HEK293 (cell line): ENCODE measurements at regions not wholly inside any gene's neighbourhood (a gene's known extent, or its start where the extent isn't known, plus 50 kb on each side); places are given as distances from the start of the nearest gene placed in this dataset.

Source experiments
- CTCF ChIA-PET: fragments of 350-600 bp; formaldehyde crosslinking; extraction: SDS; loops from one replicate; lab custom pipeline; 2021; ENCODE audit warnings: antibody characterized with exemption; lab: Yijun Ruan, JAX
- POLR2A ChIA-PET: fragments of 300-600 bp; formaldehyde crosslinking; extraction: SDS; loops from one replicate; lab custom pipeline; 2020; ENCODE audit warnings: antibody characterized with exemption, inconsistent platforms; lab: Yijun Ruan, JAX
- H3K27ac ChIP-seq: fragments of 200-500 bp; sonication (Bioruptor generic); 2 replicates; pipeline ENCODE4 v1.5.1; 2014; ENCODE audit warnings: low read depth, low read length, control low read depth, inconsistent platforms; ENCODE audit errors: extremely low read depth
- H3K36me3 ChIP-seq, 2 experiments: fragments of 200-500 bp in 1 of 2; sonication (Bioruptor generic) in 1 of 2; 1 replicate in 1 of 2; 2 replicates in 1 of 2; pipeline ENCODE4 v1.5.1; 2014 to 2017; ENCODE audit warnings: inconsistent platforms in 2 of 2, low read length in 2 of 2; ENCODE audit not compliant: control insufficient read depth in 2 of 2, insufficient read depth in 1 of 2
- H3K4me1 ChIP-seq: fragments of 200-500 bp; sonication (Bioruptor generic); 2 replicates; pipeline ENCODE4 v1.5.1; 2014; ENCODE audit warnings: mild to moderate bottlenecking, low read length, inconsistent platforms; ENCODE audit not compliant: control insufficient read depth, insufficient read depth
- H3K4me3 ChIP-seq: 2 replicates; pipeline ENCODE4 v1.5.1; 2011; ENCODE audit warnings: low read depth, mild to moderate bottlenecking, control low read depth, low read length, moderate library complexity
- H3K9me3 ChIP-seq: fragments of 200-500 bp; sonication (Bioruptor generic); 2 replicates; pipeline ENCODE4 v1.5.1; 2014; ENCODE audit warnings: low read depth, low read length, inconsistent platforms; ENCODE audit not compliant: control insufficient read depth, insufficient read depth
- BCL11A ChIP-seq: fragments of 450-650 bp; formaldehyde crosslinking; IDR thresholded peaks from 2 replicates; pipeline ENCODE4 v1.5.1; 2016; ENCODE audit warnings: low read depth, missing biosample characterization, missing genetic modification characterization
- GLI4 ChIP-seq: fragments of 450-650 bp; formaldehyde crosslinking; IDR thresholded peaks from 2 replicates; pipeline ENCODE4 v1.5.1; 2016; ENCODE audit warnings: missing biosample characterization, missing genetic modification characterization
- HOXD13 ChIP-seq: sonication (generic); formaldehyde crosslinking; IDR thresholded peaks from 2 replicates; pipeline ENCODE4 v1.8.0; 2022; ENCODE audit warnings: missing genetic modification reagents, borderline replicate concordance
- PRDM1 ChIP-seq: fragments of 450-650 bp; formaldehyde crosslinking; IDR thresholded peaks from 2 replicates; pipeline ENCODE4; 2016; ENCODE audit warnings: missing biosample characterization, missing genetic modification characterization
- SALL2 ChIP-seq: fragments of 450-650 bp; formaldehyde crosslinking; IDR thresholded peaks from 2 replicates; pipeline ENCODE4 v1.5.0; 2017; ENCODE audit warnings: missing biosample characterization, mild to moderate bottlenecking, missing genetic modification characterization, borderline replicate concordance
- ZBTB49 ChIP-seq: fragments of 450-650 bp; formaldehyde crosslinking; IDR thresholded peaks from 2 replicates; pipeline ENCODE4 v1.5.1; 2016; ENCODE audit warnings: missing biosample characterization, missing genetic modification characterization, low read depth
- ZEB2 ChIP-seq: fragments of 450-650 bp; formaldehyde crosslinking; IDR thresholded peaks from 2 replicates; pipeline ENCODE4 v1.5.1; 2016; ENCODE audit warnings: missing biosample characterization, missing genetic modification characterization
- ZFP37 ChIP-seq: fragments of 450-650 bp; formaldehyde crosslinking; IDR thresholded peaks from 2 replicates; pipeline ENCODE4 v1.5.1; 2016; ENCODE audit warnings: missing biosample characterization, missing genetic modification characterization
- ZFP41 ChIP-seq: fragments of 450-650 bp; formaldehyde crosslinking; IDR thresholded peaks from 2 replicates; pipeline ENCODE4 v1.5.1; 2016; ENCODE audit warnings: missing biosample characterization, missing genetic modification characterization, borderline replicate concordance
- ZFP69B ChIP-seq: fragments of 450-650 bp; formaldehyde crosslinking; IDR thresholded peaks from 2 replicates; pipeline ENCODE4 v1.5.1; 2016; ENCODE audit warnings: missing biosample characterization, missing genetic modification characterization
- ZNF121 ChIP-seq: fragments of 450-650 bp; formaldehyde crosslinking; IDR thresholded peaks from 2 replicates; pipeline ENCODE4 v1.5.1; 2016; ENCODE audit warnings: missing biosample characterization, missing genetic modification characterization
- ZNF132 ChIP-seq: fragments of 450-650 bp; formaldehyde crosslinking; IDR thresholded peaks from 2 replicates; pipeline ENCODE4 v1.5.1; 2017; ENCODE audit warnings: missing biosample characterization, missing genetic modification characterization, borderline replicate concordance
- ZNF146 ChIP-seq: fragments of 450-650 bp; formaldehyde crosslinking; IDR thresholded peaks from 2 replicates; pipeline ENCODE4 v1.5.1; 2016; ENCODE audit warnings: missing biosample characterization, missing genetic modification characterization
- ZNF157 ChIP-seq: fragments of 450-650 bp; formaldehyde crosslinking; IDR thresholded peaks from 2 replicates; pipeline ENCODE4 v1.5.1; 2016; ENCODE audit warnings: missing biosample characterization, missing genetic modification characterization
- ZNF174 ChIP-seq: fragments of 450-650 bp; formaldehyde crosslinking; IDR thresholded peaks from 2 replicates; pipeline ENCODE4 v1.5.0; 2017; ENCODE audit warnings: missing biosample characterization, mild to moderate bottlenecking, missing genetic modification characterization
- ZNF266 ChIP-seq: fragments of 450-650 bp; formaldehyde crosslinking; IDR thresholded peaks from 2 replicates; pipeline ENCODE4 v1.5.1; 2016; ENCODE audit warnings: missing biosample characterization, missing genetic modification characterization, low read depth
- ZNF335 ChIP-seq: fragments of 450-650 bp; formaldehyde crosslinking; conservative IDR thresholded peaks from 2 replicates; pipeline ENCODE4 v1.5.1; 2016; ENCODE audit warnings: missing biosample characterization, missing genetic modification characterization
- ZNF366 ChIP-seq: fragments of 450-650 bp; formaldehyde crosslinking; conservative IDR thresholded peaks from 2 replicates; pipeline ENCODE4 v1.5.1; 2016; ENCODE audit warnings: missing biosample characterization, missing genetic modification characterization
- ZNF48 ChIP-seq: fragments of 450-650 bp; formaldehyde crosslinking; IDR thresholded peaks from 2 replicates; pipeline ENCODE4 v1.5.1; 2016; ENCODE audit warnings: missing biosample characterization, missing genetic modification characterization
- ZNF530 ChIP-seq: fragments of 450-650 bp; formaldehyde crosslinking; IDR thresholded peaks from 2 replicates; pipeline ENCODE4 v1.5.1; 2016; ENCODE audit warnings: low read depth, missing biosample characterization, missing genetic modification characterization
- ZNF544 ChIP-seq: fragments of 450-650 bp; formaldehyde crosslinking; IDR thresholded peaks from 2 replicates; pipeline ENCODE4 v1.5.0; 2017; ENCODE audit warnings: missing biosample characterization, missing genetic modification characterization
- ZNF624 ChIP-seq: fragments of 450-650 bp; formaldehyde crosslinking; IDR thresholded peaks from 2 replicates; pipeline ENCODE4 v1.5.1; 2017; ENCODE audit warnings: missing biosample characterization, missing genetic modification characterization
- ZNF776 ChIP-seq: fragments of 450-650 bp; formaldehyde crosslinking; IDR thresholded peaks from 2 replicates; pipeline ENCODE4 v1.5.0; 2017; ENCODE audit warnings: missing biosample characterization, missing genetic modification characterization, borderline replicate concordance
- ZNF777 ChIP-seq: fragments of 450-650 bp; formaldehyde crosslinking; IDR thresholded peaks from 2 replicates; pipeline ENCODE4 v1.5.1; 2017; ENCODE audit warnings: missing biosample characterization, missing genetic modification characterization, borderline replicate concordance
- ZNF792 ChIP-seq: fragments of 450-650 bp; formaldehyde crosslinking; IDR thresholded peaks from 2 replicates; pipeline ENCODE4 v1.5.1; 2016; ENCODE audit warnings: missing biosample characterization, missing genetic modification characterization
- ZSCAN16 ChIP-seq: fragments of 450-650 bp; formaldehyde crosslinking; IDR thresholded peaks from 2 replicates; pipeline ENCODE4 v1.5.1; 2016; ENCODE audit warnings: missing biosample characterization, missing genetic modification characterization
- TF ChIP-seq, protein P1 (sequence below): fragments of 450-650 bp; formaldehyde crosslinking; IDR thresholded peaks from 2 replicates; pipeline ENCODE4 v1.5.1; 2017; ENCODE audit warnings: missing biosample characterization, missing genetic modification characterization

DNA sequence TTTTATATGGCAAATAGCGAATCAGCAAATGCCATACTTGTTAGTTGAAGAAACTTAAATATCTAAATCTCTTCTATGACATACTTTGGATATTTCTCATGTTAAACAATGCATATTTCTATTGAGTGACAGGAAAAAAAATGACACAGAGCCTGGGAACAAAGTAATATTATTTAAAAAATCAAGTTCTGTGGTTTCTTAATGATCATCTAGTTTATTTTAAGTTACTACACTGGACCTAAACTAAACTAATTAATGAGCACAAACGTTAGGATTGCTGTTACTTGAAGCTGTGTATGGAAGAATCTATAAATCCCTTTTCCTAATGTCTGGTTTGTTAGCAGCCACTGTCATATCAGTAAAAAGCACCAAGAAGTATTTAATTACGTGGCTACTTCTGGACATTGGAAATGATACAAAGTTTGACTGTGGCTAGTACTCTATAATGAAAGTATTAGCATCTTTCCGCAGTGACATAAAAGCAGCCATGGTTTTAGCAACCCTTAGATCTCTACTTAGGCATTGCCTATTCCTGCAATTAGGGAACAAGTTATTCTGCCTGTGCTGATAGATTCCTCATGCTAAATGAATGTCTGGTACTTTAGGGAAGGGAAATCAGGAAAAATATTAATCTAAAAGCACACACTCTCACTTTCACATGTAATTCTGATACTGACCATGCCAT is 981.7 kb upstream of the B3GALT2 start (continued):
- TF ChIP-seq ZBTB49 (tag by site-specific recombination) (no peak), ZNF776 (tag by site-specific recombination) (no peak), ZNF530 (no peak)

DNA sequence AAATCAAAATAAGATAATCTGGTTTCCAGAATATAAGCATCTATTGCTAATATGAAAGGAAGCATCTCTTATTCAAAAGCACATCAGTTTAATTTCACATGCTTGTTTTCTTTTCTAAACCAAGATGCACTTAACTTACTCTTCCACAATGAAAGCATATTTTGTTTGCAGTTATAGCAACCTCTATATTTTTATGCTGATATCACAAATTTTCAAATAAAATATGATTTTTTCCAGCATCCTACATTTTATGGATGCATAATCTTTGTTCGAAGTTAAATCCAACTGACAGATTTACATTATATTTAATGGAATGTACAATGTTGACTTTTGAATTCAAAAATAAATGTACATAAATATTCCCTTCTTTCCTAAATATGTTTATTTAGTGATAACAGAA is 978.3 kb upstream of the B3GALT2 start:
- H3K4me1 ChIP-seq: no peaks in the 10 kb centered on the region
- TF ChIP-seq ZNF121 (tag by site-specific recombination): no peak
- TF ChIP-seq SALL2 (tag by site-specific recombination): no peak
- no peak for TF ChIP-seq ZSCAN16 (tag by site-specific recombination)
- no peak for TF ChIP-seq ZNF266
- TF ChIP-seq ZNF792 (tag by site-specific recombination): no peak
- TF ChIP-seq GLI4 (tag by site-specific recombination): no peak
- TF ChIP-seq ZNF174 (tag by site-specific recombination): no peak
- TF ChIP-seq ZNF146 (tag by site-specific recombination): no peak
- TF ChIP-seq ZNF335: no peak
- no peak for TF ChIP-seq HOXD13 (CRISPR knock-in tag)
- TF ChIP-seq ZNF48 (tag by site-specific recombination): no peak
- no peak for TF ChIP-seq ZFP69B (tag by site-specific recombination)
- no peak for TF ChIP-seq BCL11A (tag by site-specific recombination)
- TF ChIP-seq ZNF157 (tag by site-specific recombination): no peak
- POLR2A ChIA-PET: no interaction called here
- no peaks in the 10 kb centered on the region for H3K9me3 ChIP-seq
- no peak overlapping the region for H3K27ac ChIP-seq
- H3K4me3 ChIP-seq: no peak overlapping the region
- CTCF ChIA-PET: no interaction called here
- H3K36me3 ChIP-seq: no peaks in the 10 kb centered on the region

- H3K9me3 ChIP-seq: no peaks in the 10 kb centered on the region; the same call in 1 of the 2 replicates
- no peak overlapping the region for H3K4me3 ChIP-seq
- POLR2A ChIA-PET: no interaction called here
- no peak overlapping the region for H3K27ac ChIP-seq
- H3K4me1 ChIP-seq: no peaks in the 10 kb centered on the region
- CTCF ChIA-PET: interaction anchor here (0.9 kb wide), 1 partner anchor 11 kb away, joined by 3 read pairs; no protein-coding TSS in a partner anchor
- TF ChIP-seq ZEB2 (tag by site-specific recombination): no peak
- no peak for TF ChIP-seq ZNF777 (tag by site-specific recombination)
- no peak for TF ChIP-seq ZFP37 (tag by site-specific recombination)
- no peak for TF ChIP-seq ZNF544 (tag by site-specific recombination)
- no peak for TF ChIP-seq ZNF335
- no peak for TF ChIP-seq ZFP41
- no peak for TF ChIP-seq ZNF366 (tag by site-specific recombination)
- TF ChIP-seq ZNF132 (tag by site-specific recombination): no peak
- TF ChIP-seq, protein P1, sequence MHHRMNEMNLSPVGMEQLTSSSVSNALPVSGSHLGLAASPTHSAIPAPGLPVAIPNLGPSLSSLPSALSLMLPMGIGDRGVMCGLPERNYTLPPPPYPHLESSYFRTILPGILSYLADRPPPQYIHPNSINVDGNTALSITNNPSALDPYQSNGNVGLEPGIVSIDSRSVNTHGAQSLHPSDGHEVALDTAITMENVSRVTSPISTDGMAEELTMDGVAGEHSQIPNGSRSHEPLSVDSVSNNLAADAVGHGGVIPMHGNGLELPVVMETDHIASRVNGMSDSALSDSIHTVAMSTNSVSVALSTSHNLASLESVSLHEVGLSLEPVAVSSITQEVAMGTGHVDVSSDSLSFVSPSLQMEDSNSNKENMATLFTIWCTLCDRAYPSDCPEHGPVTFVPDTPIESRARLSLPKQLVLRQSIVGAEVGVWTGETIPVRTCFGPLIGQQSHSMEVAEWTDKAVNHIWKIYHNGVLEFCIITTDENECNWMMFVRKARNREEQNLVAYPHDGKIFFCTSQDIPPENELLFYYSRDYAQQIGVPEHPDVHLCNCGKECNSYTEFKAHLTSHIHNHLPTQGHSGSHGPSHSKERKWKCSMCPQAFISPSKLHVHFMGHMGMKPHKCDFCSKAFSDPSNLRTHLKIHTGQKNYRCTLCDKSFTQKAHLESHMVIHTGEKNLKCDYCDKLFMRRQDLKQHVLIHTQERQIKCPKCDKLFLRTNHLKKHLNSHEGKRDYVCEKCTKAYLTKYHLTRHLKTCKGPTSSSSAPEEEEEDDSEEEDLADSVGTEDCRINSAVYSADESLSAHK: no peak
- TF ChIP-seq ZNF624 (tag by site-specific recombination): no peak
- TF ChIP-seq PRDM1: no peak
- no peaks in the 10 kb centered on the region for H3K36me3 ChIP-seq
These were observed 975.2 kb upstream of the B3GALT2 start for GRCh38 chr1:194161591-194161990.
